SU-DHL-6 (cell line): ENCODE measurements at regions not wholly inside any gene's neighbourhood (a gene's known extent, or its start where the extent isn't known, plus 50 kb on each side); places are given as distances from the start of the nearest gene placed in this dataset.

Source experiments
- H2AFZ ChIP-seq: fragments of 200-600 bp; sonication (generic); 2 replicates; pipeline ENCODE4 v1.6.1; 2014; ENCODE audit warnings: low read depth, mild to moderate bottlenecking, moderate library complexity, mixed read lengths, antibody characterized with exemption, low read length; ENCODE audit not compliant: severe bottlenecking
- H3F3A ChIP-seq: fragments of 200-600 bp; shearing (Covaris generic); 2 replicates; pipeline ENCODE4 v1.6.0; 2016; ENCODE audit warnings: antibody characterized with exemption, mild to moderate bottlenecking; ENCODE audit not compliant: insufficient read depth
- H3K27ac ChIP-seq: fragments of 200-600 bp; sonication (generic); 2 replicates; pipeline ENCODE4 v1.5.1; 2016; ENCODE audit warnings: low read depth, mild to moderate bottlenecking, low read length, moderate library complexity, mixed read lengths
- H3K27me3 ChIP-seq: fragments of 200-600 bp; sonication (generic), shearing (Covaris generic); 2 replicates; pipeline ENCODE4 v1.6.0; 2014; ENCODE audit warnings: mild to moderate bottlenecking, low read length
- H3K36me3 ChIP-seq: fragments of 200-600 bp; sonication (generic); 2 replicates; pipeline ENCODE4 v1.6.1; 2014; ENCODE audit warnings: mild to moderate bottlenecking, low read length, mixed read lengths
- H3K4me2 ChIP-seq: fragments of 300-600, 200-600 bp; shearing (Covaris generic), sonication (generic); 2 replicates; pipeline ENCODE4 v1.6.0; 2014; ENCODE audit warnings: low read length, low read depth, mild to moderate bottlenecking; ENCODE audit not compliant: poor library complexity, severe bottlenecking
- H3K4me3 ChIP-seq: fragments of 200-600 bp; sonication (generic); 2 replicates; pipeline ENCODE4 v1.5.1; 2014; ENCODE audit warnings: antibody characterized with exemption, low read length, mild to moderate bottlenecking, mixed read lengths; ENCODE audit not compliant: insufficient read depth, poor library complexity, severe bottlenecking
- H3K79me2 ChIP-seq: fragments of 200-600 bp; sonication (generic); 2 replicates; pipeline ENCODE4 v1.6.1; 2014; ENCODE audit warnings: mild to moderate bottlenecking, low read length, moderate library complexity; ENCODE audit not compliant: insufficient read depth
- H3K9ac ChIP-seq: fragments of 200-600 bp; sonication (generic); 2 replicates; pipeline ENCODE4 v1.7.0; 2014; ENCODE audit warnings: mild to moderate bottlenecking, low read length
- H3K9me2 ChIP-seq: fragments of 200-600 bp; sonication (generic); replicated peaks from 2 replicates; pipeline ENCODE4 v1.6.1; 2014; ENCODE audit warnings: low read length; ENCODE audit not compliant: insufficient read depth
- H3K9me3 ChIP-seq: fragments of 200-600 bp; sonication (generic); 2 replicates; pipeline ENCODE4 v1.6.1; 2014; ENCODE audit warnings: low read length, mixed read lengths; ENCODE audit not compliant: insufficient read depth
- H4K20me1 ChIP-seq: fragments of 200-600 bp; sonication (generic); 2 replicates; pipeline ENCODE4 v1.6.1; 2014; ENCODE audit warnings: low read depth, mild to moderate bottlenecking, antibody characterized with exemption, low read length, moderate library complexity, mixed read lengths
- EZH2phosphoT487 ChIP-seq: fragments of 200-600 bp; sonication (generic), shearing (Covaris generic); conservative IDR thresholded peaks from 2 replicates; pipeline ENCODE4 v1.6.1; 2018; ENCODE audit warnings: mild to moderate bottlenecking, antibody characterized with exemption, low read length, moderate library complexity, mixed read lengths
- TF ChIP-seq, protein P1 (sequence below): fragments of 200-600 bp; sonication (generic); IDR thresholded peaks from one replicate; pipeline ENCODE4 v1.5.1; 2017; ENCODE audit warnings: antibody characterized with exemption, mild to moderate bottlenecking, low read length, moderate library complexity; ENCODE audit not compliant: insufficient read depth, poor library complexity, severe bottlenecking

DNA sequence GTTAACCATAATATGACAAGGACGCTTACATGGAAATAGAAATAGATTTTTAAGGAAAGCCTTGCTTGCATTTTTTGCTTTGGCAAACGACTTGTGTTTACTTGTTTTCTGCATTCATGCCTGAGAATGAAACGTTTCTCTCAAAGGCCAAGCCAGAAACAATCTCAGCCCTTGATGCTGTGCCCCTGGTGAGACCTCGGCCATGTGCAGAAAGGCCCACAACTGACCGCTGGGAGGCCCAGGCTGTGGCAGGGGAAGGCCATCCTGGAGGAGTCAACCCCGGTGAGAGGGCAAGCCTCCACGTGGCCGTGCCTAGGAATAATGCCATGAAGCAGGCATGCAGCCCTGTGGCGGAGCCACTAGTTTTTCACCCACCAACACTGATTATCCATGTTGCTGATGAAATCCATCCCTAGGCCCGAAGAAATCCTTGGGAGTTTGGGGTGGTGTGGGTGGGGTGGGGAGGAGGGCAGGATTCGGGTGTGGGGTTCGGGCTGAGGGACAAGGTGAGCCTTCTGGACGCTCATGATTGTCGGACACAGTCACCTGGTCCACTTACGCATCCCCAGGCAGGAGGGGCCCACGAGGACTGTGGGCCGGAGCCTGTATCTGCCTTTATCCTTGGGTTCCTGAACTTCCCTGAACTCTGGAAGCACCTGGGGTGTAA lies 107.6 kb upstream of the APCDD1 start:
- Histone ChIP-seq H4K20me1 (no peaks in the 10 kb centered on the region), H3K27me3 (no peaks in the 10 kb centered on the region), H3K4me2 (no peak overlapping the region), H3K9me2 (no peaks in the 10 kb centered on the region), H3K79me2 (no peaks in the 10 kb centered on the region), H3K9me3 (no peaks in the 10 kb centered on the region), H3K4me3 (no peak overlapping the region), H3K27ac (no peak overlapping the region), H2AFZ (no peak overlapping the region), H3F3A (no peaks in the 10 kb centered on the region), H3K36me3 (no peaks in the 10 kb centered on the region), H3K9ac (no peak overlapping the region)
- TF ChIP-seq, protein P1, sequence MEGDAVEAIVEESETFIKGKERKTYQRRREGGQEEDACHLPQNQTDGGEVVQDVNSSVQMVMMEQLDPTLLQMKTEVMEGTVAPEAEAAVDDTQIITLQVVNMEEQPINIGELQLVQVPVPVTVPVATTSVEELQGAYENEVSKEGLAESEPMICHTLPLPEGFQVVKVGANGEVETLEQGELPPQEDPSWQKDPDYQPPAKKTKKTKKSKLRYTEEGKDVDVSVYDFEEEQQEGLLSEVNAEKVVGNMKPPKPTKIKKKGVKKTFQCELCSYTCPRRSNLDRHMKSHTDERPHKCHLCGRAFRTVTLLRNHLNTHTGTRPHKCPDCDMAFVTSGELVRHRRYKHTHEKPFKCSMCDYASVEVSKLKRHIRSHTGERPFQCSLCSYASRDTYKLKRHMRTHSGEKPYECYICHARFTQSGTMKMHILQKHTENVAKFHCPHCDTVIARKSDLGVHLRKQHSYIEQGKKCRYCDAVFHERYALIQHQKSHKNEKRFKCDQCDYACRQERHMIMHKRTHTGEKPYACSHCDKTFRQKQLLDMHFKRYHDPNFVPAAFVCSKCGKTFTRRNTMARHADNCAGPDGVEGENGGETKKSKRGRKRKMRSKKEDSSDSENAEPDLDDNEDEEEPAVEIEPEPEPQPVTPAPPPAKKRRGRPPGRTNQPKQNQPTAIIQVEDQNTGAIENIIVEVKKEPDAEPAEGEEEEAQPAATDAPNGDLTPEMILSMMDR = no peak
- TF ChIP-seq EZH2phosphoT487 = no peak

GRCh38 chr18:10349561-10349960 lies 104.9 kb upstream of the APCDD1 start:
- Histone ChIP-seq H3K9me2 (no peaks in the 10 kb centered on the region), H3K27me3 (no peaks in the 10 kb centered on the region), H4K20me1 (no peaks in the 10 kb centered on the region), H3K9ac (no peak overlapping the region), H2AFZ (no peak overlapping the region), H3K27ac (no peak overlapping the region), H3K9me3 (no peaks in the 10 kb centered on the region), H3K36me3 (no peaks in the 10 kb centered on the region), H3K4me2 (no peak overlapping the region), H3K79me2 (no peaks in the 10 kb centered on the region), H3K4me3 (no peak overlapping the region), H3F3A (no peaks in the 10 kb centered on the region)
- no peak for TF ChIP-seq EZH2phosphoT487
- TF ChIP-seq, protein P1 = no peak

- Histone ChIP-seq H2AFZ (no peak overlapping the region), H3K79me2 (no peaks in the 10 kb centered on the region), H3K4me2 (no peak overlapping the region), H3F3A (no peaks in the 10 kb centered on the region), H3K9me2 (no peaks in the 10 kb centered on the region), H3K9ac (no peak overlapping the region), H3K36me3 (no peaks in the 10 kb centered on the region), H4K20me1 (no peaks in the 10 kb centered on the region), H3K27me3 (no peaks in the 10 kb centered on the region), H3K27ac (no peak overlapping the region), H3K4me3 (no peak overlapping the region), H3K9me3 (no peaks in the 10 kb centered on the region)
- TF ChIP-seq, protein P1 = no peak
- TF ChIP-seq EZH2phosphoT487 = no peak
These were observed 103.8 kb upstream of the APCDD1 start for GRCh38 chr18:10350661-10351060.
